ENCODE measurements at regions not wholly inside any gene's neighbourhood (a gene's known extent, or its start where the extent isn't known, plus 50 kb on each side); places are given as distances from the start of the nearest gene placed in this dataset.

GRCh38 chr7:31284106-31284505 is 56.4 kb downstream of the NEUROD6 start:
- DNase-seq (ENCODE audit: low read depth in 2 of 2) = no peak

GRCh38 chr7:31271641-31272405 is 68.7 kb downstream of the NEUROD6 start:
- DNase-seq (ENCODE audit: low read depth in 2 of 2) = no peak

- no peak for DNase-seq (ENCODE audit: low read depth in 2 of 2)
Measured at GRCh38 chr7:31267486-31267885, 73.0 kb downstream of the NEUROD6 start.

GRCh38 chr7:31263338-31263737 is 77.2 kb downstream of the NEUROD6 start:
- no peak for DNase-seq (ENCODE audit: low read depth in 2 of 2)

- DNase-seq (ENCODE audit: low read depth in 2 of 2) = no peak
Measured at GRCh38 chr7:31261341-31261740, 79.2 kb downstream of the NEUROD6 start.

- DNase-seq (ENCODE audit: low read depth in 2 of 2) = no peak
Measured at GRCh38 chr7:31260851-31261250, 79.7 kb downstream of the NEUROD6 start.

- DNase-seq (ENCODE audit: low read depth in 2 of 2) = no peak
Measured at GRCh38 chr7:31258391-31258790, 82.1 kb downstream of the NEUROD6 start.

- no peak for DNase-seq (ENCODE audit: low read depth in 2 of 2)
Measured at GRCh38 chr7:31256506-31256905, 84.0 kb downstream of the NEUROD6 start.

GRCh38 chr7:31254926-31255325 is 85.6 kb downstream of the NEUROD6 start:
- DNase-seq (ENCODE audit: low read depth in 2 of 2) = no peak

GRCh38 chr7:31253532-31253931 is 87.0 kb downstream of the NEUROD6 start:
- no peak for DNase-seq (ENCODE audit: low read depth in 2 of 2)

- DNase-seq (ENCODE audit: low read depth in 2 of 2) = no peak
Measured at GRCh38 chr7:31251441-31251840, 89.1 kb downstream of the NEUROD6 start.

- no peak for DNase-seq (ENCODE audit: low read depth in 2 of 2)
Measured at GRCh38 chr7:31249671-31250070, 90.9 kb downstream of the NEUROD6 start.

GRCh38 chr7:31236868-31237267 is 103.7 kb downstream of the NEUROD6 start:
- no peak for DNase-seq (ENCODE audit: low read depth in 2 of 2)

- DNase-seq (ENCODE audit: low read depth in 2 of 2) = no peak
Measured at GRCh38 chr7:31234836-31235605, 105.5 kb downstream of the NEUROD6 start.

GRCh38 chr7:31228957-31229356 is 111.6 kb downstream of the NEUROD6 start:
- no peak for DNase-seq (ENCODE audit: low read depth in 2 of 2)

- DNase-seq (ENCODE audit: low read depth in 2 of 2) = no peak
Measured at GRCh38 chr7:31214751-31215150, 125.8 kb downstream of the NEUROD6 start.

GRCh38 chr7:31211281-31211680 is 129.2 kb downstream of the NEUROD6 start:
- DNase-seq (ENCODE audit: low read depth in 2 of 2) = no peak

- DNase-seq (ENCODE audit: low read depth in 2 of 2) = no peak
Measured at GRCh38 chr7:31204071-31204470, 136.5 kb downstream of the NEUROD6 start.

- no peak for DNase-seq (ENCODE audit: low read depth in 2 of 2)
Measured at GRCh38 chr7:31203551-31203950, 137.0 kb downstream of the NEUROD6 start.

- DNase-seq (ENCODE audit: low read depth in 2 of 2) = no peak
Measured at GRCh38 chr7:31202801-31203200, 137.7 kb downstream of the NEUROD6 start.

- DNase-seq (ENCODE audit: low read depth in 2 of 2) = peak in 1 of 2 donors; percentile 0
Measured at GRCh38 chr7:31192986-31193385, 140.9 kb downstream of the ADCYAP1R1 start.

- no peak for DNase-seq (ENCODE audit: low read depth in 2 of 2)
Measured at GRCh38 chr7:31190906-31191305, 138.8 kb downstream of the ADCYAP1R1 start.

GRCh38 chr7:31186202-31186601 is 134.1 kb downstream of the ADCYAP1R1 start:
- no peak for DNase-seq (ENCODE audit: low read depth in 2 of 2)
